T-cell (primary cell): ENCODE measurements at regions not wholly inside any gene's neighbourhood (a gene's known extent, or its start where the extent isn't known, plus 50 kb on each side); places are given as distances from the start of the nearest gene placed in this dataset.

Experiments used
- ATAC-seq, 4 experiments: fragments of 200-7000 bp in 3 of 4; fragments of 150-1000 bp in 1 of 4; cut with Tn5 transposase; replicated peaks in 1 of 4; 1 replicate in 3 of 4; 2 replicates in 1 of 4; pipeline ENCODE4 v1.10.0; 2021; ENCODE audit warnings: moderate library complexity in 3 of 4, mild to moderate bottlenecking in 2 of 4, moderate number of reproducible peaks in 1 of 4
- CTCF ChIA-PET, 2 donors: fragments of 300-600 bp; sonication (Branson Sonifier 250); formaldehyde crosslinking; loops; one replicate each; lab custom pipeline; 2022; ENCODE audit warnings: antibody characterized with exemption in 2 of 2; lab: Charles Lee
- POLR2A ChIA-PET, 2 donors: fragments of 300-600 bp; sonication (Branson Sonifier 250); formaldehyde crosslinking; loops; one replicate each; lab custom pipeline; 2022; ENCODE audit warnings: antibody characterized with exemption in 2 of 2; lab: Charles Lee
- DNase-seq, 35 experiments: peaks; one replicate each; pipeline versions ENCODE4 v3.0.0 to v3.0.0-alpha.2; 2013 to 2023
- H3K27ac ChIP-seq: one replicate; pipeline ENCODE4 v1.5.1; 2013; ENCODE audit warnings: low read length
- H3K27me3 ChIP-seq, 2 experiments: replicated peaks in 1 of 2; 1 replicate in 1 of 2; 2 replicates in 1 of 2; pipeline versions ENCODE4 v1.6.1 to v1.7.0; 2013; ENCODE audit warnings: low read length in 1 of 2, mixed read lengths in 1 of 2; ENCODE audit not compliant: control insufficient read depth in 2 of 2, insufficient read depth in 2 of 2; ENCODE audit errors: extremely low read depth in 1 of 2
- H3K36me3 ChIP-seq, 2 donors: 1 replicate in 1 of 2; 2 replicates in 1 of 2; pipeline versions ENCODE4 v1.6.1 to v1.7.0; 2013; ENCODE audit warnings: low read length in 1 of 2; ENCODE audit not compliant: control insufficient read depth in 2 of 2, insufficient read depth in 1 of 2; ENCODE audit errors: extremely low read depth in 1 of 2
- H3K4me1 ChIP-seq, 2 experiments: 1 replicate in 1 of 2; 2 replicates in 1 of 2; pipeline versions ENCODE4 v1.6.1 to v1.7.0; 2013; ENCODE audit warnings: low read length in 2 of 2, mixed read lengths in 1 of 2; ENCODE audit not compliant: insufficient read depth in 2 of 2, control insufficient read depth in 1 of 2; ENCODE audit errors: extremely low read depth in 1 of 2
- H3K4me3 ChIP-seq, 2 donors: 1 replicate in 1 of 2; 2 replicates in 1 of 2; pipeline versions ENCODE4 v1.5.1 to v1.7.0; 2013; ENCODE audit warnings: mild to moderate bottlenecking in 2 of 2, low read length in 1 of 2, moderate library complexity in 1 of 2; ENCODE audit not compliant: control insufficient read depth in 1 of 2; ENCODE audit errors: extremely low read depth in 1 of 2
- H3K9me3 ChIP-seq: 2 replicates; pipeline ENCODE4 v1.7.0; 2013
- H3K27ac Mint-ChIP-seq, 2 donors: one replicate each; pipeline ENCODE4 v1.8.0; 2020 to 2021; ENCODE audit warnings: mild to moderate bottlenecking in 2 of 2, mixed read lengths in 2 of 2
- H3K27me3 Mint-ChIP-seq, 2 donors: one replicate each; pipeline ENCODE4 v1.8.0; 2021 to 2022; ENCODE audit warnings: mixed read lengths in 2 of 2
- H3K36me3 Mint-ChIP-seq: one replicate; pipeline ENCODE4 v1.8.0; 2021; ENCODE audit warnings: mixed read lengths
- H3K4me1 Mint-ChIP-seq, 3 donors: one replicate each; pipeline ENCODE4 v1.8.0; 2020 to 2022; ENCODE audit warnings: mixed read lengths in 3 of 3, mild to moderate bottlenecking in 1 of 3
- H3K4me3 Mint-ChIP-seq, 3 donors: one replicate each; pipeline ENCODE4 v1.8.0; 2020 to 2022; ENCODE audit warnings: mild to moderate bottlenecking in 3 of 3, mixed read lengths in 3 of 3, moderate library complexity in 3 of 3
- H3K9me3 Mint-ChIP-seq, 3 donors: one replicate each; pipeline ENCODE4 v1.8.0; 2020 to 2022; ENCODE audit warnings: mixed read lengths in 3 of 3
- WGBS: methylation state at CpG from one replicate; pipeline ENCODE4 v1.1.5; 2013; ENCODE audit warnings: missing lambda C conversion rate; ENCODE audit not compliant: insufficient coverage; 5-methylcytosine and 5-hydroxymethylcytosine counted together

DNA sequence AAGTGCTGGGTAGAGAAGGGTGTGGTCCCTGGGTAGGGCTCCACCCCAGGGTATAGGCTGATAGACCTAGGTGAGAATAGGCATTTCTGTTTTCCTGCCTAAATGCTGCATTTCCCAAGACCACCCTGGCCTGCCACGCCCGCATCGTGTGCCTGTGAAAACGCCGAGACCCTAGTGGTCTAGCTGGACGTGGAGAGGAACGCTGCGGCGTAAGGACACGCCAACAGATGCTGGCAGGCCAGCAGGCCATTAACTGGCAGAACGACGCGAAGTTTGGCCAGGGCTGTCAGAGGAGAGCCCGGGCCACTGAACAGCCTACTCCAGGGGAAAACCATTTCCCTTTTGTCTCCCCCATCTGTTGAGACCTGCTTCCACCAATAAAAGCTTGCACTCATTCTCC is 373.2 kb upstream of the FIGN start:
- ChIA-PET CTCF (no interaction called here), POLR2A (no interaction called here)
- H3K27me3 ChIP-seq = no peaks in the 10 kb centered on the region
- H3K27me3 Mint-ChIP-seq = no peaks in the 10 kb centered on the region
- peaks cover 0 to 6% (median 3%) of the 10 kb centered on the region in 3 donors for H3K9me3 Mint-ChIP-seq
- WGBS = 93% methylated on average over 14 of the region's 14 CpGs
- DNase-seq (no peak), ATAC-seq (no peak)
- no peak overlapping the region for H3K27ac ChIP-seq
- H3K4me1 Mint-ChIP-seq = no peaks in the 10 kb centered on the region
- H3K9me3 ChIP-seq = no peaks in the 10 kb centered on the region
- H3K36me3 ChIP-seq = no peaks in the 10 kb centered on the region
- no peak overlapping the region for H3K4me3 ChIP-seq
- no peak overlapping the region for H3K27ac Mint-ChIP-seq
- no peaks in the 10 kb centered on the region for H3K36me3 Mint-ChIP-seq
- H3K4me1 ChIP-seq = no peaks in the 10 kb centered on the region
- no peak overlapping the region for H3K4me3 Mint-ChIP-seq

DNA sequence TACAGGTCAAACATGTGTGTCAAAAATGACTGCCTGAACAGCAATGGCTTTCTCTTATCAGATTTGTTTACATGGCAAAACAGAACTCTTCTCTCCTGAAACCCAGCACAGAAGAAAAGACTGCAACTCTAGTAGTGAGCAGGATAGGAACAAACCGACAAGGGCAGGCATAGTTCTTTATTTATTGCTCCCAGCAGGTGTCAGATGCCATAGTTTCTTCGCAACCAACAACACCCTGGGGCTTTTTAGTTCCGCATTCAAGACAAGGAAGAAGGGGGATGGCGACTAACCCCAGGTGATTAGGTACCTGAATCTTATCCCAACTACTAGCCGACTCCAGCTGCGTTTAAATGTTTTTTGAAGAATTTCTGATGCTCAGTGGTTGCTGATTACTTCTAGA is 367.5 kb upstream of the FIGN start:
- H3K9me3 Mint-ChIP-seq = peaks cover 8 to 11% (median 10%) of the 10 kb centered on the region in 3 donors
- Histone ChIP-seq H3K27me3 (no peaks in the 10 kb centered on the region), H3K9me3 (no peaks in the 10 kb centered on the region), H3K27ac (no peak overlapping the region), H3K4me1 (no peaks in the 10 kb centered on the region), H3K36me3 (no peaks in the 10 kb centered on the region), H3K4me3 (no peak overlapping the region)
- no peaks in the 10 kb centered on the region for H3K27me3 Mint-ChIP-seq
- POLR2A ChIA-PET = no interaction called here
- CTCF ChIA-PET = no interaction called here
- no peak overlapping the region for H3K4me3 Mint-ChIP-seq
- DNase-seq = no peak
- no CpG with 5 or more reads among the region's 6 CpGs for WGBS
- H3K27ac Mint-ChIP-seq = no peak overlapping the region
- H3K36me3 Mint-ChIP-seq = no peaks in the 10 kb centered on the region
- ATAC-seq = no peak
- H3K4me1 Mint-ChIP-seq = no peaks in the 10 kb centered on the region

DNA sequence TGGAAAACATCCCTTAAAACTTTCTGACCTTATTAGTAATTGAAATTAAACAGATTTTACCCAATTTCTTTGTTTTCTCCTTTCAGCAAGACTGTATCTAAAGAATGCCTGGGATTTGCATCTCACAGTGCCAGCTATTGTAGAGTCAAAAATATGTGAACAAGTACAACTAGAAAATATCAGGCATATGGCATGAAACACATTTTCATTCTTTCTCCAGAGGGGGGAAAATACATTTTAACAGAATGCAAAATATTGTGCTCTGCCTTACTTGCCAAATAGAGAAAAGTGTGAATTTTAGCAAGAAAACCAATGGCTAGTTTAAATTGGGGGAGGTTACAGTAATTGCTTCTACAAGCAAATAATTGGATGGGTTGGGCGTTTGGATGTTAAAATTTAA is 366.6 kb upstream of the FIGN start:
- no peaks in the 10 kb centered on the region for H3K27me3 ChIP-seq
- H3K9me3 ChIP-seq = no peaks in the 10 kb centered on the region
- no peaks in the 10 kb centered on the region for H3K4me1 Mint-ChIP-seq
- no CpG with 5 or more reads among the region's 1 CpG for WGBS
- no peak for DNase-seq
- no peak overlapping the region for H3K27ac Mint-ChIP-seq
- no peaks in the 10 kb centered on the region for H3K36me3 Mint-ChIP-seq
- H3K27me3 Mint-ChIP-seq = no peaks in the 10 kb centered on the region
- H3K4me3 ChIP-seq = no peak overlapping the region
- CTCF ChIA-PET = no interaction called here
- H3K27ac ChIP-seq = no peak overlapping the region
- POLR2A ChIA-PET = no interaction called here
- H3K4me1 ChIP-seq = no peaks in the 10 kb centered on the region
- H3K9me3 Mint-ChIP-seq = peaks cover 8 to 11% (median 10%) of the 10 kb centered on the region in 3 donors
- H3K36me3 ChIP-seq = no peaks in the 10 kb centered on the region
- H3K4me3 Mint-ChIP-seq = no peak overlapping the region
- ATAC-seq = no peak

DNA sequence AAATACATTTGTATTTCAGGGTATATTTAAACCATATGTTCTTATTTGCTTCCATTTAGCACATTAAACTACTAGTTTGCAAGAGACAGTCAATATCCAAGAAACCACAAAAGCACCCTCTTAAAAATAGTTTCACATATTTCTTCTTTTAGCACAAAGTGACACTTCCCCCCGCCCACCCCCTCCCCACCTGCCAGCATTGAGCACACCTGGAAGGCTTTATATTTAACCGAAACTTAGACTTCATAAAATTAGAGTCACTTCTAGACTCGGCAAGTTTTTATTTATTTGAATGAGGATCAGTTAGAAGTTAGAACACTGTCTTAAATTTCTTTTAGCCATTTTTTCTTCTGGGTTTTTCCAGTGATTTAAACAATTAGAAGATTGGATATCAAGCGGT is 355.9 kb upstream of the FIGN start:
- H3K9me3 ChIP-seq = no peaks in the 10 kb centered on the region
- CTCF ChIA-PET = no interaction called here
- Mint-ChIP-seq H3K9me3 (peaks cover 13 to 17% (median 14%) of the 10 kb centered on the region in 3 donors), H3K27me3 (no peaks in the 10 kb centered on the region), H3K4me1 (no peaks in the 10 kb centered on the region), H3K36me3 (no peaks in the 10 kb centered on the region), H3K4me3 (no peak overlapping the region), H3K27ac (no peak overlapping the region)
- H3K4me3 ChIP-seq = no peak overlapping the region
- no peak overlapping the region for H3K27ac ChIP-seq
- DNase-seq (no peak), ATAC-seq (no peak)
- no peaks in the 10 kb centered on the region for H3K4me1 ChIP-seq
- H3K36me3 ChIP-seq = no peaks in the 10 kb centered on the region
- no CpG with 5 or more reads among the region's 4 CpGs for WGBS
- H3K27me3 ChIP-seq = no peaks in the 10 kb centered on the region
- POLR2A ChIA-PET = no interaction called here

DNA sequence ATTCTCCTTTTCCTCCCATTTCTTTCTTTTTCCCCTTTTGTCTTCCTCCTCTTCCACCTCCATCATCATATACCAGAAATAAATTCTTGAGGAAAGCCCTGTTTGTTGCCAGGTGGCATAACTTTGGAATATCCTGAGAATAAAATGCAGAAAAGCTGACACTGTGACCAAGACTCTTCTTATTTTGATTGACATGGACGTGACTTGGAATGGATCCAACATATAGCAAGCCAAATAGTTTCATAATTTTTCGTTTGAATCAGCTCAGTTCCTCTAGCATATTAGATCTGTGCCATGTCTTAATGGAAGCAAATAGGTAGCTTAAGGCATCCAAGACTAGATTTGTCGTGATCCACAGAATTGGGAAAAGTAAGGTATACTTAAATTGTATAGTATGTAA is 354.7 kb upstream of the FIGN start:
- Histone ChIP-seq H3K27ac (no peak overlapping the region), H3K4me3 (no peak overlapping the region), H3K36me3 (no peaks in the 10 kb centered on the region), H3K27me3 (no peaks in the 10 kb centered on the region), H3K4me1 (no peaks in the 10 kb centered on the region), H3K9me3 (no peaks in the 10 kb centered on the region)
- no CpG with 5 or more reads among the region's 3 CpGs for WGBS
- ChIA-PET CTCF (no interaction called here), POLR2A (no interaction called here)
- Mint-ChIP-seq H3K4me1 (no peaks in the 10 kb centered on the region), H3K36me3 (no peaks in the 10 kb centered on the region), H3K27ac (no peak overlapping the region), H3K4me3 (no peak overlapping the region), H3K9me3 (peaks cover 13 to 17% (median 14%) of the 10 kb centered on the region in 3 donors), H3K27me3 (no peaks in the 10 kb centered on the region)
- no peak for DNase-seq
- ATAC-seq = no peak

- Mint-ChIP-seq H3K4me3 (no peak overlapping the region), H3K27ac (no peak overlapping the region), H3K27me3 (no peaks in the 10 kb centered on the region), H3K36me3 (no peaks in the 10 kb centered on the region), H3K9me3 (peaks cover 4 to 14% (median 10%) of the 10 kb centered on the region in 3 donors), H3K4me1 (no peaks in the 10 kb centered on the region)
- Histone ChIP-seq H3K36me3 (no peaks in the 10 kb centered on the region), H3K27ac (no peak overlapping the region), H3K27me3 (no peaks in the 10 kb centered on the region), H3K9me3 (no peaks in the 10 kb centered on the region), H3K4me1 (no peaks in the 10 kb centered on the region), H3K4me3 (no peak overlapping the region)
- ChIA-PET CTCF (no interaction called here), POLR2A (no interaction called here)
- no peak for ATAC-seq
- DNase-seq = no peak
- no CpG with 5 or more reads among the region's 2 CpGs for WGBS
Observed at GRCh38 chr2:164084066-164084465, 348.3 kb upstream of the FIGN start.

- H3K36me3 ChIP-seq = no peaks in the 10 kb centered on the region
- H3K27ac ChIP-seq = no peak overlapping the region
- H3K9me3 ChIP-seq = no peaks in the 10 kb centered on the region
- Mint-ChIP-seq H3K27ac (no peak overlapping the region), H3K4me3 (no peak overlapping the region), H3K27me3 (no peaks in the 10 kb centered on the region), H3K9me3 (peaks cover 5 to 15% (median 8%) of the 10 kb centered on the region in 3 donors), H3K4me1 (no peaks in the 10 kb centered on the region), H3K36me3 (no peaks in the 10 kb centered on the region)
- H3K4me1 ChIP-seq = no peaks in the 10 kb centered on the region
- ChIA-PET POLR2A (no interaction called here), CTCF (no interaction called here)
- ATAC-seq (no peak), DNase-seq (no peak)
- H3K4me3 ChIP-seq = no peak overlapping the region
- H3K27me3 ChIP-seq = no peaks in the 10 kb centered on the region
- WGBS = 90% methylated on average over 2 of the region's 2 CpGs
Observed at GRCh38 chr2:164080486-164080885, 344.7 kb upstream of the FIGN start.
